ENCODE measurements at regions not wholly inside any gene's neighbourhood (a gene's known extent, or its start where the extent isn't known, plus 50 kb on each side); places are given as distances from the start of the nearest gene placed in this dataset.

GRCh38 chr11:15551901-15552851 lies 437.5 kb downstream of the INSC start:
- no peak for DNase-seq (ENCODE audit: low spot score)
- Mint-ChIP-seq H3K36me3 (ENCODE audit: low read depth, unreplicated experiment) (no peaks in the 10 kb centered on the region), H3K27ac (ENCODE audit: unreplicated experiment) (peak overlapping the region; percentile 97), H3K9me3 (ENCODE audit: unreplicated experiment) (no peaks in the 10 kb centered on the region), H3K4me3 (ENCODE audit: unreplicated experiment) (peak overlapping the region; percentile 88), H3K27me3 (ENCODE audit: unreplicated experiment) (peaks cover 2% of the 10 kb centered on the region), H3K4me1 (ENCODE audit: unreplicated experiment) (peaks cover 33% of the 10 kb centered on the region)
- TF ChIP-seq CTCF (IDR thresholded peaks at IDR 0.05; ENCODE audit: unreplicated experiment) = no peak

- DNase-seq (ENCODE audit: low spot score) = no peak
- Mint-ChIP-seq H3K27me3 (ENCODE audit: unreplicated experiment) (peaks cover 5% of the 10 kb centered on the region), H3K4me1 (ENCODE audit: unreplicated experiment) (peaks cover 48% of the 10 kb centered on the region), H3K4me3 (ENCODE audit: unreplicated experiment) (peak overlapping the region; percentile 90), H3K36me3 (ENCODE audit: low read depth, unreplicated experiment) (peaks cover 6% of the 10 kb centered on the region), H3K27ac (ENCODE audit: unreplicated experiment) (peak overlapping the region; percentile 96), H3K9me3 (ENCODE audit: unreplicated experiment) (no peaks in the 10 kb centered on the region)
- TF ChIP-seq CTCF (IDR thresholded peaks at IDR 0.05; ENCODE audit: unreplicated experiment) = no peak
Measured at GRCh38 chr11:15555161-15555560, 440.4 kb downstream of the INSC start.

- no peak for DNase-seq (ENCODE audit: low spot score)
- no peak for TF ChIP-seq CTCF (IDR thresholded peaks at IDR 0.05; ENCODE audit: unreplicated experiment)
- H3K27me3 Mint-ChIP-seq (ENCODE audit: unreplicated experiment) = peaks cover 5% of the 10 kb centered on the region
- H3K9me3 Mint-ChIP-seq (ENCODE audit: unreplicated experiment) = no peaks in the 10 kb centered on the region
- peaks cover 38% of the 10 kb centered on the region for H3K4me1 Mint-ChIP-seq (ENCODE audit: unreplicated experiment)
- H3K4me3 Mint-ChIP-seq (ENCODE audit: unreplicated experiment) = no peak overlapping the region
- H3K27ac Mint-ChIP-seq (ENCODE audit: unreplicated experiment) = no peak overlapping the region
- peaks cover 18% of the 10 kb centered on the region for H3K36me3 Mint-ChIP-seq (ENCODE audit: low read depth, unreplicated experiment)
Measured at GRCh38 chr11:15557457-15558230, 442.9 kb downstream of the INSC start.

DNA sequence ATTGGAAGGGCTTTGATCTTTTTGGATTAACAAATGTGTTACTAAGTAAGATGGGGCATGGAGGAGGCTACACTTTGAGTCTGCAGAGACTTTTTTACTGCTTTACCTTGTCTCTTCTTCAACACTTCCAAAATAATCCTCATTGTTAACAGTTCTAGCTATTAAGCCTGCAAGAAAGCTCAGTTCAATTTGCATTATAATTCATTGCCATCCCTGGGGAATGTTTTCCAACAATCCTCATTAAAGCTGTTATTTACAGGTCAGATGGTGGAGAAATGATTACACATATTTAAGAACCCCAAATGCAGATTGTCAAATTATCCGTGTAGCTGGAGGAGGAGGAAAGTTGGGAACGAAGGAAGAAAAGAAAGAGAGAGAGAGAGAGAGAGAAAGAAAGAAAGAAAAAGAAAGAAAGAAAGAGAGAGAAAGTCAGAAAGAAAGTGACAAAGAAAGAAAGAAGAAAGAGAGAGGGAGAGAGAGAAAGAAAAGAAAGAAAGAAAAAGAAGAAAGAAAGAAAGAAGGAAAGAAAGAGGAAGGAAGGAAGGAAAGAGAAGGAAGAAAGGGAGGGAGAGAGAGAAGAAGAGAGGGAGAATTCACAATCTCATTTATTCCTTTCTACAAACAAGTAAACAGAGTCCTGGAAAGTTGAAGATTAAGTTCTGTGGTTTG lies 443.9 kb downstream of the INSC start:
- Mint-ChIP-seq H3K4me3 (ENCODE audit: unreplicated experiment) (no peak overlapping the region), H3K4me1 (ENCODE audit: unreplicated experiment) (peaks cover 37% of the 10 kb centered on the region), H3K27me3 (ENCODE audit: unreplicated experiment) (peaks cover 6% of the 10 kb centered on the region), H3K36me3 (ENCODE audit: low read depth, unreplicated experiment) (peaks cover 24% of the 10 kb centered on the region), H3K9me3 (ENCODE audit: unreplicated experiment) (no peaks in the 10 kb centered on the region), H3K27ac (ENCODE audit: unreplicated experiment) (no peak overlapping the region)
- TF ChIP-seq CTCF (IDR thresholded peaks at IDR 0.05; ENCODE audit: unreplicated experiment) = no peak
- DNase-seq (ENCODE audit: low spot score) = no peak
